Limb (tissue), 2 donors: ENCODE measurements at regions not wholly inside any gene's neighbourhood (a gene's known extent, or its start where the extent isn't known, plus 50 kb on each side); places are given as distances from the start of the nearest gene placed in this dataset.
A peak's percentile ranks its signal among the peaks of the same experiment; 100 is the strongest.

Experiments
- DNase-seq, 2 donors: peaks; one replicate each; pipeline ENCODE4 v3.0.0-alpha.2; 2016; ENCODE audit errors: extremely low spot score in 2 of 2

- peak in 1 of 2 donors; percentile 15 for DNase-seq
These were observed 75.0 kb upstream of the SPATA12 start for GRCh38 chr3:56985460-56985859.

DNA sequence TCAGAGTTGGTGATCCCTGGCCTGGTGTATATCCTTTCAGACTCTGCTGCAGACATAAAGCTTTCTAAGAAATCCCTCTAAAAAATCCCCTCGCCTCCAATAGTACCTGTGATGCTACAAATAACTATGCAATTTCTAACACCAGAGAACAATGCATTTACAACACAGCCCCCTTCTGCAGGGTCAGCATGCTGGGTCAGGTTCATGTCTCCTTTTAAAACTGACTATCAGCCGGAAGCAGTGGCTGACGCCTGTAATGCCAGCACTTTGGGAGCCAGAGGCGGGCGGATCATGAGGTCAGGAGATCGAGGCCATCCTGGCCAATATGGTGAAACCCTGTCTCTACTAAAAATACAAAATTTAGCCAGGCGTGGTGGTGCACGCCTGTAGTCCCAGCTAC is 77.0 kb upstream of the SPATA12 start:
- DNase-seq = no peak

- DNase-seq = no peak
These were observed 78.8 kb upstream of the SPATA12 start for GRCh38 chr3:56981445-56982230.

DNA sequence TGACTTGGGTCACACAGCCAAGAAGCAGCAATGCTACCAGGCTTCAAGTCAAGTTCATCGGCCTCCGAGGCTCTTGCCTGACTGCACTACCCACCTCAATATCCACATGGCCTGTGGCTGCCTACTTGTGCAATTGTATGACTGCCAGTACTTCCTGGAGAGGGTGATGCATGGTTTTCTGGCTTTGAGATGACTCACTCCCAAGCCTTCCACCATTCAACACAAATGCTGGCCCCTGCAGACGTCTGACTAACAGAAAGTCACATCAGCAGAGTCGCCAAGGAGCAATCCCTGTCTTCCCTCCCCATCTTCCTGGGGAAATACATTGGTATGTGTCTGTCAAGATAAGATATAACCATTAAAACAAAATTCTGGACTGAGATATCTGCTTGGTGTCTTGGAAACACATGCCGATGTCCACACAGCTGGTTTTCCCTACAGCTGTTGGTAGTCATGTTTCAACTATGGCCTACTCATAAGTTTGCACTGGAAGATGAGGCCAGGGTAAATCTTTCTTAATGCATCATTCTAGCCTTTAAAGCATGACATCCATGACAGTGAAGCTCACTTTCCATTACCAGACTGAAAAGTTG is 79.6 kb upstream of the SPATA12 start:
- no peak for DNase-seq

GRCh38 chr3:56980243-56980642 is 80.2 kb upstream of the SPATA12 start:
- no peak for DNase-seq

- DNase-seq = no peak
These were observed 80.7 kb upstream of the SPATA12 start for GRCh38 chr3:56979791-56980190.

DNA sequence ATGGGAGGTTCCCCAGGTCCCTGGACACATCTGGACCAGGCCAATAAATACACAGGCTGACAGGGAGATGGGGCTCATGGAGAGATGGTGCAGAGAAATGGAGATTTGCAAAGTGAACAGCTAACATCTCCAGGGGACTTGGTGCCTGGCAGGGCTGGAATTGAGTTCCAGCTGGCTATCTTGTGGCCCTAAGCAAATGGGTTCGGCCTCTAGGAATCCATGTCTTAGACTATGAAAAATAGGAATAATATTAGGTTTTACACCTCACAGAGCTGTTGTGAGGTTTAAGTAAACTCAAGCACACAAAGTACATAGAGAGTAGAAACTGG is 82.9 kb upstream of the SPATA12 start:
- DNase-seq = no peak

DNA sequence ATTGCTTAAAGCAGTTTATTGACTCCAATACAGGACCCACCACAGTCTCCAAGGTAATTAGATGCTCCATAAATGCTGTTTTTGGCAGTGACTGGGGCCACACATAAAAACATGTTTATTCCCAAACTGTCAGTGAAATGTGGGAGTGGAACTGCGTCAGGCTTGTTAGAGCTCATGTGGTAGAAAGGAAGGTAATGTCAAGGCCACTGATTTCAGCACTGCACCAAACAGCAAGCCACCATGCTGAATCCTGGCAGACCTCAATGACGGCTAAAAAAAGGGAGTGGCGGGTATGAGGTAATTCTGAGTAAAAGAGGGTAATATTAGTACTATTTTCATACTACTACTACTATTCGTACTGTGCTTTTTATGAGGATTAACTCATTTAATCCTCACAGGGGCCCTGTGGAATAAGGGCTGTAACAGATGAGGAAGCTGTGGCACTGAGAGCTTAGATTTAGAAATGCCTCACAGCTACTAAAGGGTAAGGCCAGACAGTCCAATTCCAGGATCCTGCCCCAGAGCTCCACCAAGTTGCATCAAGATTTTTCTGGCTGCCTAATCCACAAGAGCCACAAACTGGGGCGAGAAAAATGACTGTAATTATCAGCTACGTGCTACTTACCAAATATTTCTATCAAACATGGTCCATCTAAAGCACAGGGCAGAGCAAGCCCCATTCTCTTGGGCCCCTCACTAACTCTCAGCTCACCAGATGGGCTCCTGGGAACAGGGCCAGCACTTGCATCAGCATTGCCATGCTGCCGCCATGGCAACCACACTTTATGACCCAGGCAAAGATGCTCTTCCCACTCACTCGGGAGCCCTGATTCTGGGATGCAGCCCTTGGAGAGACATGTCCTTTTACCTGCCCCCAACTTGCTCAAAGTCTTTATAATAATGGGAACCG is 83.6 kb upstream of the SPATA12 start:
- peak in 1 of 2 donors; percentile 78 for DNase-seq

GRCh38 chr3:56975567-56975966 is 84.9 kb upstream of the SPATA12 start:
- no peak for DNase-seq

GRCh38 chr3:56974247-56974930 is 86.1 kb upstream of the SPATA12 start:
- DNase-seq = no peak

GRCh38 chr3:56971816-56972215 is 88.6 kb upstream of the SPATA12 start:
- no peak for DNase-seq

- no peak for DNase-seq
These were observed 89.2 kb upstream of the SPATA12 start for GRCh38 chr3:56971261-56971660.

- no peak for DNase-seq
These were observed 90.0 kb upstream of the SPATA12 start for GRCh38 chr3:56970461-56970879.

- DNase-seq = no peak
These were observed 90.6 kb upstream of the SPATA12 start for GRCh38 chr3:56969851-56970250.

GRCh38 chr3:56966509-56966908 is 94.0 kb upstream of the SPATA12 start:
- no peak for DNase-seq

DNA sequence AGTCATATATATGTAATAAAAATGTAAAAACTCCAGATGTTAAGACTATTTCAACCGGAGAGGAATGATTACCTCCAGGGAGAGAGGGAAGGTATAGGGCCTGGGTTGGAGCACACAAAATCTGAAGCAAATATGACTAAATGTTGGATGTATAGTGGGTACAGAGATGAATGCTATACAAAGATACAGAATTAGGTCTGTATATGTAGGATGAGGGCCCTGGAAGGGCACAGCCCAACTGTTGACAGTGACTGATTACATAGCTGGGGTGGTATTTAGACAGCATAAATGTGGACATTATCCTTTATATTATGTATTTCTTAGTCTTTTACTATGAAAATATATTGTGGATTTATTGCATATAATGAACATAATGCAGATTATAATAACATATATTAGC is 94.4 kb upstream of the SPATA12 start:
- no peak for DNase-seq

DNA sequence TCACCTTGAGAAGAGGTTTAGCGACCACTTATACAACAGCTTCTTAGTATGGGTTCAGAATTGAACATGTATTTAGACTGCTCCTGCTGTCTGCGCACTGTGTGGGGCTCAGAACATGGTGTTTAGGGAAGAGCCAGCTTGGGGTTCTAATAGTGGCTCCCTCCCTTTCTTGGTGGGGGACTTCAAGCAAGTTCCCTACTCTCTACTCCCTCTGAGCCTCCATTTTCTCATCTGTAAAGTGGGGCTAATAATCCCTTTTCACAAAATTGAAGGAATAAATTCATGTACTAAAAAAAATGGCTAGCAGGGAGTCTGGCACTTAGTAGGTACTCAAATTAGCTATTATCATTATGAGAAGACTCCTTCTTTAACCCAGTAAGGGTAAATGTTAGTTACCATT is 97.5 kb upstream of the SPATA12 start:
- DNase-seq = no peak

GRCh38 chr3:56962206-56962605 is 98.3 kb upstream of the SPATA12 start:
- no peak for DNase-seq

DNA sequence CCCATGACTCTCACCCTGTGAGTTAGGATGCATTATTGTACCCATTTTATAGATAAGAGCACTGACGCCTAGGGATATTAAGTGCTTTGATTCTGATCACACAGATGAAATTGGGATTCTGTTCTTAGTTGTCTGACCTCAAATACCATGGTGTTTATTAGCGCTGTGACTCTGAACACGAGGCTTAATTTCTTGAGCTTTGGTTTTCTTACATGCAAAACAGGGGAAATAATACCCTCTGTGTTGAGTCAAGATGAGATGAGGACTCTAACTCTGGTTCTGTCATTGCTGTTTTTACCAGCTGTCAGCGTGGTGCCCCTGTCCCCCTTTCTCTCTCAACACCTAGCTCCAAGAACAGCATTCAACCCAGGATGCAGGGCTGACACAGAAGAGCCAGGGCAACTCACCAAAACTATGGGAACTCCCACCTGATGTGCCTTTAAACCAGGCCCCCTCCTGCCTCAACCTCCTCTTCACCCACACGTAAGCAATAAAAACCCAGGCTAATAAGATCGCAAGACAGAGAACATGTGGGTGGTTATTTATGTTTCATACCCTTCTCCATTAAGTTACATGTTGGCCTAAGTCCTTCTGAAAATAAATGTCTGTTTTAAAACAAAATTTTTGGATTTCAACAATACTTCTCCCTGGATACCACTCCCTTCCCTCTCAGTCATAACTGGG is 100.1 kb upstream of the SPATA12 start:
- DNase-seq = no peak

GRCh38 chr3:56958879-56959278 is 101.6 kb upstream of the SPATA12 start:
- no peak for DNase-seq

- DNase-seq = no peak
These were observed 102.9 kb upstream of the SPATA12 start for GRCh38 chr3:56957522-56957921.
